ENCODE measurements at regions not wholly inside any gene's neighbourhood (a gene's known extent, or its start where the extent isn't known, plus 50 kb on each side); places are given as distances from the start of the nearest gene placed in this dataset.

GRCh38 chr5:174433098-174433497 is 291.3 kb upstream of the MSX2 start:
- TF ChIP-seq CTCF (IDR thresholded peaks at IDR 0.05) (no peak), POLR2A (IDR thresholded peaks at IDR 0.05) (no peak)

Measured in tibial nerve (tissue), 3 donors.